K562 (cell line): ENCODE measurements at regions not wholly inside any gene's neighbourhood (a gene's known extent, or its start where the extent isn't known, plus 50 kb on each side); places are given as distances from the start of the nearest gene placed in this dataset.

Experiments used
- ATAC-seq: fragments of 200-7000 bp; cut with Tn5 transposase; 3 replicates; pipeline ENCODE4 v1.9.1; 2020; ENCODE audit warnings: moderate library complexity
- BruUV-seq: library from RNA; stranded (reverse); fragments of 400-500 nt; replicated peaks from 2 replicates; lab custom pipeline; 2021; lab: Mats Ljungman, UMichigan
- CTCF ChIA-PET: fragments of 300-600 bp; formaldehyde crosslinking; extraction: SDS; loops from one replicate; lab custom pipeline; 2021; ENCODE audit warnings: low intra/inter-chr PET ratio; lab: Yijun Ruan, JAX
- POLR2A ChIA-PET: fragments of 300-600, 350-650 bp; sonication (Branson Sonifier 250); formaldehyde crosslinking; extraction: SDS; loops from one replicate; lab custom pipeline; 2021; ENCODE audit warnings: antibody characterized with exemption, inconsistent platforms; lab: Yijun Ruan, JAX
- DNase-seq, 4 experiments: peaks; one replicate each; pipeline versions ENCODE4 v3.0.0 to v3.0.0-alpha.2; 2011 to 2018; ENCODE audit warnings: low spot score in 3 of 4, mixed read lengths in 3 of 4; ENCODE audit errors: extremely low read depth in 1 of 4
- FAIRE-seq: peaks from 2 replicates; lab custom pipeline; 2011; peaks lifted over from hg19 to GRCh38; lab: Jason Lieb, UNC
- H2AFZ ChIP-seq: 2 replicates; pipeline ENCODE4 v1.6.0; 2011; ENCODE audit warnings: low read depth, low read length, control low read depth, inconsistent platforms
- H3K27ac ChIP-seq: fragments of 200-600 bp; 3 replicates; pipeline ENCODE4 v1.8.0; 2011; ENCODE audit warnings: low read depth, mild to moderate bottlenecking, control low read depth, inconsistent platforms, low read length, moderate library complexity, mixed read lengths; ENCODE audit errors: extremely low read depth
- H3K27me3 ChIP-seq, 2 experiments: fragments of 300-600 bp in 1 of 2; 2 replicates in 1 of 2; 3 replicates in 1 of 2; pipeline versions ENCODE4 v1.6.0 to v1.8.0; 2011; ENCODE audit warnings: inconsistent platforms in 2 of 2, low read length in 2 of 2, mild to moderate bottlenecking in 1 of 2, mixed read lengths in 1 of 2, moderate library complexity in 1 of 2; ENCODE audit not compliant: control insufficient read depth in 2 of 2, insufficient read depth in 2 of 2
- H3K36me3 ChIP-seq: fragments of 300-600 bp; 3 replicates; pipeline ENCODE4 v1.8.0; 2011; ENCODE audit warnings: mild to moderate bottlenecking, low read length, inconsistent platforms; ENCODE audit not compliant: control insufficient read depth, insufficient read depth
- H3K4me1 ChIP-seq, 2 experiments: fragments of 200-600 bp in 1 of 2; replicated peaks in 1 of 2; 2 replicates in 1 of 2; 3 replicates in 1 of 2; pipeline versions ENCODE4 v1.5.1 to v1.8.0; 2011; ENCODE audit warnings: inconsistent platforms in 2 of 2, low read length in 2 of 2, mild to moderate bottlenecking in 1 of 2, mixed read lengths in 1 of 2, moderate library complexity in 1 of 2; ENCODE audit not compliant: control insufficient read depth in 2 of 2, insufficient read depth in 2 of 2
- H3K4me2 ChIP-seq: 2 replicates; pipeline ENCODE4 v1.6.1; 2011; ENCODE audit warnings: low read length, control low read depth, inconsistent platforms, mixed read lengths; ENCODE audit not compliant: insufficient read depth
- H3K4me3 ChIP-seq: fragments of 200-600 bp; sonication (generic), shearing (Covaris generic); 2 replicates; pipeline ENCODE4 v1.5.1; 2016; ENCODE audit warnings: control low read depth, inconsistent platforms
- H3K79me2 ChIP-seq: fragments of 200-600 bp; 3 replicates; pipeline ENCODE4 v1.8.0; 2011; ENCODE audit warnings: low read length, inconsistent platforms; ENCODE audit not compliant: control insufficient read depth, insufficient read depth
- H3K9ac ChIP-seq, 2 experiments: 2 replicates each; pipeline versions ENCODE4 v1.6.0 to v1.6.1; 2011; ENCODE audit warnings: low read depth in 2 of 2, low read length in 2 of 2, control low read depth in 1 of 2, inconsistent platforms in 1 of 2, mild to moderate bottlenecking in 1 of 2, mixed read lengths in 1 of 2; ENCODE audit not compliant: insufficient read depth in 1 of 2
- H3K9me1 ChIP-seq: one replicate; pipeline ENCODE4 v1.6.0; 2011; ENCODE audit warnings: inconsistent platforms, mild to moderate bottlenecking, low read length, moderate library complexity; ENCODE audit not compliant: control insufficient read depth, insufficient read depth
- H3K9me3 ChIP-seq: replicated peaks from 2 replicates; pipeline ENCODE4 v1.5.1; 2011; ENCODE audit warnings: low read depth, low read length, inconsistent platforms; ENCODE audit not compliant: control insufficient read depth, insufficient read depth
- H4K20me1 ChIP-seq: replicated peaks from 2 replicates; pipeline ENCODE4 v1.6.1; 2011; ENCODE audit warnings: low read length, inconsistent platforms, mixed read lengths; ENCODE audit not compliant: control insufficient read depth, insufficient read depth
- ARNT ChIP-seq, 2 experiments: fragments of 450-650 bp; IDR thresholded peaks; 2 replicates each; pipeline ENCODE4 v1.6.1; 2016; ENCODE audit warnings: mild to moderate bottlenecking in 1 of 2
- HNRNPLL ChIP-seq: fragments of 200-400 bp; formaldehyde crosslinking; IDR thresholded peaks from 2 replicates; pipeline ENCODE4 v1.6.1; 2017; ENCODE audit warnings: low read length, low read depth, mild to moderate bottlenecking; ENCODE audit not compliant: poor library complexity, severe bottlenecking
- ZBTB2 ChIP-seq: fragments of 450-650 bp; IDR thresholded peaks from 2 replicates; pipeline ENCODE4 v1.6.1; 2016; ENCODE audit warnings: antibody characterized with exemption
- WGBS: fragments of 100-300 bp; shearing (Covaris generic); methylation state at CpG from one replicate; pipeline ENCODE4 v1.1.6; 2016; ENCODE audit warnings: low coverage, mixed read lengths; ENCODE audit not compliant: insufficient coverage; ENCODE audit errors: missing lambda C conversion rate; 5-methylcytosine and 5-hydroxymethylcytosine counted together
- in situ Hi-C: fragments of 300-500 bp; cut with MboI; formaldehyde crosslinking; loops from 4 replicates; pipeline ENCODE4 v1.15.0; 2018; ENCODE audit warnings: inconsistent platforms, mixed read lengths
- intact Hi-C: fragments of 100-400 bp; cut with micrococcal nuclease; formaldehyde crosslinking; loops from 2 replicates; pipeline ENCODE4 v1.14.2; 2022

- POLR2A ChIA-PET, result no interaction called here
- 18% methylated on average over 14 of the region's 15 CpGs for WGBS
Measured at GRCh38 chr14:101039031-101039754, 135.7 kb upstream of the RTL1 start.

GRCh38 chr14:101039755-101040138, 136.2 kb upstream of the RTL1 start:
- BruUV-seq, result no TSS peak
- Histone ChIP-seq H2AFZ (no peak overlapping the region), H3K9me3 (no peaks in the 10 kb centered on the region), H3K4me3 (no peak overlapping the region), H3K27ac (no peak overlapping the region), H3K9ac (no peak overlapping the region), H3K9me1 (no peaks in the 10 kb centered on the region), H3K4me1 (no peaks in the 10 kb centered on the region), H4K20me1 (no peaks in the 10 kb centered on the region), H3K4me2 (no peak overlapping the region), H3K27me3 (peaks cover 0 to 55% of the 10 kb centered on the region in 2 experiments; a peak in 2 of 5 replicates), H3K79me2 (no peaks in the 10 kb centered on the region), H3K36me3 (no peaks in the 10 kb centered on the region)
- DNase-seq (no peak), FAIRE-seq (no peak), ATAC-seq (no peak)
- intact Hi-C loops (no loop called here), in situ Hi-C loops (no loop called here)
- POLR2A ChIA-PET, result no interaction called here
- TF ChIP-seq ZBTB2 (no peak), HNRNPLL (no peak)
- CTCF ChIA-PET, result no interaction called here
- 4% methylated on average over 10 of the region's 15 CpGs for WGBS

More at GRCh38 chr14:101039031-101039754, 135.7 kb upstream of the RTL1 start:
- peaks cover 0 to 51% of the 10 kb centered on the region in 2 experiments; a peak in 2 of 5 replicates for H3K27me3 ChIP-seq
- H3K4me3 ChIP-seq, result no peak overlapping the region
- no peak for FAIRE-seq
- intact Hi-C loops (no loop called here), in situ Hi-C loops (no loop called here)
- H4K20me1 ChIP-seq, result no peaks in the 10 kb centered on the region
- no peaks in the 10 kb centered on the region for H3K36me3 ChIP-seq
- H2AFZ ChIP-seq, result no peak overlapping the region
- CTCF ChIA-PET, result no interaction called here
- BruUV-seq, result no TSS peak
- ATAC-seq, result no peak
- H3K4me1 ChIP-seq, result no peaks in the 10 kb centered on the region
- no peak for TF ChIP-seq ARNT (IDR thresholded peaks at IDR 0.05)
- H3K9me3 ChIP-seq, result no peaks in the 10 kb centered on the region
- no peaks in the 10 kb centered on the region for H3K79me2 ChIP-seq
- no peak overlapping the region for H3K27ac ChIP-seq
- H3K9ac ChIP-seq, result no peak overlapping the region
- H3K4me2 ChIP-seq, result no peak overlapping the region
- DNase-seq, result no peak
- no peaks in the 10 kb centered on the region for H3K9me1 ChIP-seq
